OCI-LY3 (cell line): ENCODE measurements at regions not wholly inside any gene's neighbourhood (a gene's known extent, or its start where the extent isn't known, plus 50 kb on each side); places are given as distances from the start of the nearest gene placed in this dataset.

Source experiments
- EZH2phosphoT487 ChIP-seq: fragments of 200-600 bp; shearing (Covaris generic); IDR thresholded peaks from 2 replicates; pipeline ENCODE4 v1.6.1; 2018; ENCODE audit warnings: antibody characterized with exemption, mixed run types, low read depth
- TF ChIP-seq, protein P1 (sequence below): fragments of 200-600, 300-600 bp; sonication (generic); IDR thresholded peaks from 2 replicates; pipeline ENCODE4 v1.5.1; 2014; ENCODE audit warnings: antibody characterized with exemption, low read length, low read depth

GRCh38 chr10:110358278-110358677 lies 53.6 kb upstream of the SMNDC1 start:
- TF ChIP-seq, protein P1, sequence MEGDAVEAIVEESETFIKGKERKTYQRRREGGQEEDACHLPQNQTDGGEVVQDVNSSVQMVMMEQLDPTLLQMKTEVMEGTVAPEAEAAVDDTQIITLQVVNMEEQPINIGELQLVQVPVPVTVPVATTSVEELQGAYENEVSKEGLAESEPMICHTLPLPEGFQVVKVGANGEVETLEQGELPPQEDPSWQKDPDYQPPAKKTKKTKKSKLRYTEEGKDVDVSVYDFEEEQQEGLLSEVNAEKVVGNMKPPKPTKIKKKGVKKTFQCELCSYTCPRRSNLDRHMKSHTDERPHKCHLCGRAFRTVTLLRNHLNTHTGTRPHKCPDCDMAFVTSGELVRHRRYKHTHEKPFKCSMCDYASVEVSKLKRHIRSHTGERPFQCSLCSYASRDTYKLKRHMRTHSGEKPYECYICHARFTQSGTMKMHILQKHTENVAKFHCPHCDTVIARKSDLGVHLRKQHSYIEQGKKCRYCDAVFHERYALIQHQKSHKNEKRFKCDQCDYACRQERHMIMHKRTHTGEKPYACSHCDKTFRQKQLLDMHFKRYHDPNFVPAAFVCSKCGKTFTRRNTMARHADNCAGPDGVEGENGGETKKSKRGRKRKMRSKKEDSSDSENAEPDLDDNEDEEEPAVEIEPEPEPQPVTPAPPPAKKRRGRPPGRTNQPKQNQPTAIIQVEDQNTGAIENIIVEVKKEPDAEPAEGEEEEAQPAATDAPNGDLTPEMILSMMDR, result no peak
- TF ChIP-seq EZH2phosphoT487, result no peak
